Retina (tissue), 1 donor: ENCODE measurements at regions not wholly inside any gene's neighbourhood (a gene's known extent, or its start where the extent isn't known, plus 50 kb on each side); places are given as distances from the start of the nearest gene placed in this dataset.

Experiments used
- DNase-seq: peaks from one replicate; pipeline ENCODE4 v3.0.0-alpha.2; 2016

- no peak for DNase-seq
Measured at GRCh38 chr2:123971564-123972318, 53.3 kb upstream of the CNTNAP5 start.
